Heart right ventricle (tissue), 16 donors: ENCODE measurements at regions not wholly inside any gene's neighbourhood (a gene's known extent, or its start where the extent isn't known, plus 50 kb on each side); places are given as distances from the start of the nearest gene placed in this dataset.

Experiments
- ATAC-seq, 8 donors: fragments of 200-7000 bp; cut with Tn5 transposase; one replicate each; pipeline ENCODE4 v1.9.1; 2020; ENCODE audit warnings: mild to moderate bottlenecking in 8 of 8, moderate library complexity in 8 of 8, moderate number of reproducible peaks in 1 of 8
- DNase-seq, 2 donors: peaks; one replicate each; pipeline ENCODE4 v3.0.0-alpha.2; 2020
- H3K27ac ChIP-seq, 10 donors: fragments of 200-600 bp; sonication (generic) in 2 of 10; one replicate each; pipeline versions ENCODE4 v1.5.0 to v1.8.0; 2020 to 2022; ENCODE audit warnings: mild to moderate bottlenecking in 3 of 10
- H3K27me3 ChIP-seq, 7 donors: fragments of 200-600 bp; one replicate each; pipeline ENCODE4 v1.8.0; 2021 to 2022; ENCODE audit warnings: mild to moderate bottlenecking in 2 of 7
- H3K36me3 ChIP-seq, 9 donors: fragments of 200-600 bp; sonication (generic) in 1 of 9; one replicate each; pipeline versions ENCODE4 v1.5.0 to v1.8.0; 2020 to 2022; ENCODE audit warnings: mild to moderate bottlenecking in 2 of 9
- H3K4me1 ChIP-seq, 9 donors: fragments of 200-600 bp; sonication (generic) in 1 of 9; one replicate each; pipeline versions ENCODE4 v1.5.0 to v1.8.0; 2020 to 2022; ENCODE audit warnings: mild to moderate bottlenecking in 4 of 9
- H3K4me3 ChIP-seq, 10 donors: fragments of 200-600 bp; sonication (generic) in 2 of 10; one replicate each; pipeline versions ENCODE4 v1.5.0 to v1.8.0; 2020 to 2022; ENCODE audit warnings: mild to moderate bottlenecking in 7 of 10, moderate library complexity in 2 of 10
- H3K9me3 ChIP-seq, 11 donors: fragments of 200-600 bp in 10 of 11; sonication (generic) in 2 of 11; one replicate each; pipeline versions ENCODE4 v1.5.0 to v1.8.0; 2013 to 2022; ENCODE audit warnings: mild to moderate bottlenecking in 2 of 11, control low read depth in 1 of 11, moderate library complexity in 1 of 11
- WGBS, 2 donors: extraction: QIAGEN DNeasy Blood & Tissue Kit; methylation state at CpG; one replicate each; pipeline ENCODE4 v1.1.7; 2013; ENCODE audit warnings: inconsistent platforms in 1 of 2; 5-methylcytosine and 5-hydroxymethylcytosine counted together
- intact Hi-C, 10 donors: fragments of 100-400 bp; cut with DNase I; formaldehyde crosslinking; loops; one replicate each; pipeline versions ENCODE4 v1.11.1 to v1.14.2; 2022
- TF ChIP-seq, protein P1 (sequence below), 9 donors: fragments of 200-600 bp; sonication (generic) in 2 of 9; IDR thresholded peaks; one replicate each; pipeline versions ENCODE4 v1.5.0 to v1.8.0; 2021 to 2022; ENCODE audit warnings: antibody characterized with exemption in 9 of 9, mild to moderate bottlenecking in 5 of 9, moderate library complexity in 1 of 9
- donor health status: Arrhythmogenic right ventricular cardiomyopathy.
- donor health status: ischemic (EF 13 %, LVEDD 7.1; RV severe dilation, severe dysfunction).
- donor health status: healthy with polysubstance abuse.
- donor health status: DM: no; HTN: yes; CAD: no.
- donor health status: DM: no; HTN: no; CAD: no.
- donor health status: ischemic (EF 25% LVEDD 6.9; RV normal size, moderate dysfunction).
- donor health status: ischemic (EF 25% LVEDD 5.7; RV mildly dilated, moderate dysfunction).
- donor health status: healthy.
- donor health status: DM: yes; HTN: yes; CAD: no.
- donor health status: Ischemic cardiomyopathy.
- donor health status: ischemic (EF 35%, LVEDD 5.7; RV mildly dilated, moderate dysfunction).
- donor health status: nonischemic (EF 11% LVEDD 7.7; RV severe dilation, severe dysfunction).
- donor health status: DM: yes; HTN: yes; CAD: no.
- donor health status: PGD.
- donor health status: ischemic (EF 29% LVEDD 5.4; RV normal size, mild dysfunction).
- donor health status: nonischemic (EF 23%, LVEDD 6.1; RV moderate dilation, normal function).

DNA sequence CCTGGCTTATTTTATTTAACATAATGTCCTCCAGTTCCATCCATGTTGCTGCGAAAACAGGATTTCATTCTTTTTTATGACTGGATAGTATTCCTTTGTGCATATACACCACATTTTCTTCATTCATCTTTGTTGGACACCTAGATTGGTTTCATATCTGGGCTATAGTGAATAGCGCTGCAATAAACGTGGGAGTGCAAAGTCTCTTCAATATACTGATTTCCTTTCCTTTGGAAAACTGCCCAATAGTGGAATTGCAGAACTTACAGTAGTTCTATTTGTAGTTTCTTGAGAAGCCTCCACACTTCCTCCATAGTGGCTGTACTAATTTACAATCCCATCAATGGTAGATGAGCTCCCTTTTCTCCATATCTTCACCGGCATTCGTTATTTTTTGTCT lies 72.5 kb upstream of the KLHL25 start:
- ATAC-seq (no peak), DNase-seq (no peak)
- Histone ChIP-seq H3K4me3 (no peak overlapping the region), H3K27me3 (peaks cover 0 to 42% (median 23%) of the 10 kb centered on the region in 7 donors), H3K27ac (no peak overlapping the region), H3K36me3 (no peaks in the 10 kb centered on the region), H3K9me3 (no peaks in the 10 kb centered on the region), H3K4me1 (no peaks in the 10 kb centered on the region)
- WGBS, 2 donors, result 65 to 80% methylated on average over 5 of the region's 5 CpGs
- TF ChIP-seq, protein P1, sequence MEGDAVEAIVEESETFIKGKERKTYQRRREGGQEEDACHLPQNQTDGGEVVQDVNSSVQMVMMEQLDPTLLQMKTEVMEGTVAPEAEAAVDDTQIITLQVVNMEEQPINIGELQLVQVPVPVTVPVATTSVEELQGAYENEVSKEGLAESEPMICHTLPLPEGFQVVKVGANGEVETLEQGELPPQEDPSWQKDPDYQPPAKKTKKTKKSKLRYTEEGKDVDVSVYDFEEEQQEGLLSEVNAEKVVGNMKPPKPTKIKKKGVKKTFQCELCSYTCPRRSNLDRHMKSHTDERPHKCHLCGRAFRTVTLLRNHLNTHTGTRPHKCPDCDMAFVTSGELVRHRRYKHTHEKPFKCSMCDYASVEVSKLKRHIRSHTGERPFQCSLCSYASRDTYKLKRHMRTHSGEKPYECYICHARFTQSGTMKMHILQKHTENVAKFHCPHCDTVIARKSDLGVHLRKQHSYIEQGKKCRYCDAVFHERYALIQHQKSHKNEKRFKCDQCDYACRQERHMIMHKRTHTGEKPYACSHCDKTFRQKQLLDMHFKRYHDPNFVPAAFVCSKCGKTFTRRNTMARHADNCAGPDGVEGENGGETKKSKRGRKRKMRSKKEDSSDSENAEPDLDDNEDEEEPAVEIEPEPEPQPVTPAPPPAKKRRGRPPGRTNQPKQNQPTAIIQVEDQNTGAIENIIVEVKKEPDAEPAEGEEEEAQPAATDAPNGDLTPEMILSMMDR (IDR thresholded peaks at IDR 0.05), result no peak
- intact Hi-C loops, result loop anchor here in 1 of 10 donors (5.0 kb wide), 1 partner anchor 875 kb away; no protein-coding TSS in a partner anchor

DNA sequence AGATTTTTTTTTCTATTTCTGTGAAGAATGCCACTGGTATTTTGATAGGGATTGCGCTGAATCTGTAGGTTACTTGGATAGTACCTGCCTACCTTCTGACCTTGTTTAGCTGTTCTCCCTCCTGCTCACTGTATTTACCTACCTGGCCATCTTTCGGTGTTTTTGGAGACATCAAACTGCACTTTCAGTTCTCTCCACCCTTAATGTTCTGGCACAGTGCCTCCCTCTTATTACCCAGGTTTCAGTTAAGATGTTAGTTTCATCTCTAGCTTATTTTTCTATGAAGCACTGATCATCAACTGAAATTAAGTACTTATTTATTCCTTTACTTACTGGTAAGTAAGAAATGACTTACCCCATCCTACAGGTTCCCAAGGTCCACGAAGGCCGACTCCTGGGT lies 74.4 kb upstream of the KLHL25 start:
- Histone ChIP-seq H3K9me3 (no peaks in the 10 kb centered on the region), H3K4me1 (no peaks in the 10 kb centered on the region), H3K36me3 (no peaks in the 10 kb centered on the region), H3K27me3 (peaks cover 0 to 60% (median 25%) of the 10 kb centered on the region in 7 donors), H3K27ac (no peak overlapping the region), H3K4me3 (no peak overlapping the region)
- intact Hi-C loops, result loop anchor here in 1 of 10 donors (5.0 kb wide), 1 partner anchor 873 kb away; no protein-coding TSS in a partner anchor
- TF ChIP-seq, protein P1 (IDR thresholded peaks at IDR 0.05), result no peak
- ATAC-seq (no peak), DNase-seq (no peak)
- WGBS, 2 donors, result 90 to 93% methylated on average over 4 of the region's 4 CpGs

DNA sequence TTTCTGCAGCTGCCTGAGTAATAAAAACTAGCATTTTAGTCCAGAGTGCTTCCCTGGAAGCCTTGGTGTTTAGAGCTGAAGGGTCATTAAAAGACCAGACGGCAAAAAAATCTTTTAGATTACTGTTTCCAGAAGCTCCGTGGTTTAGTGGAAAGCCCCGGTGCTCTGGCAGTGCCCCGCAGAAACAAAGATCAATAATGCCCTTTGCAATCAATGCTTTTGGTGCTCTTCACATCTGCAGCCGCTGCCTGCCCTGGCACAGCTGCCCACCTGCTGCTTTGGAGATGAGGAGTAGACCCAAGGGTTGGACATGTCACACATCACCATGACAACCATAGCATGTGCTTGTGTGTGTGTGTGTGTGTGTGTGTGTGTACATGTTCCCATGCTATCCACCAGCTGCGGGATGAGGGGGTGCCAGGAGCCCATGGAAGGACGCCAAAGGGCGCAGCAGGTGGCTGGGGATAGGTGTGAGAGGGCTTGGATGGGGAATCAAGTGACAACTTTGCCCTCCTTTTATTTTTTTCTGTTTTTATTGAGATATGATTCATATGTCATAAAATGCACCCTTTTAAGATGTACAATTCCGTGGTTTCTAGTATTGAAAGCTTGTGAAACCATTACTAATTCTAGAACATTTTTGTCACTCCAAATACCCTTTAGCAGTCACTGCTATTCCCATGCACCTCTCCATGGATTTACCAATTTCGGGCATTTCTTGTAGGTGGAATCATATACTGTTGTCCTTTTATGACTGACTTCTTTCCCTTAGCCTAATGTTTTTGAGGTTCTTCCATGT lies 75.7 kb upstream of the KLHL25 start:
- H3K27ac ChIP-seq, result no peak overlapping the region
- H3K27me3 ChIP-seq, result peaks cover 0 to 73% (median 25%) of the 10 kb centered on the region in 7 donors
- no peaks in the 10 kb centered on the region for H3K4me1 ChIP-seq
- 84 to 88% methylated on average over 10 of the region's 10 CpGs for WGBS, 2 donors
- intact Hi-C loops, result no loop called here
- DNase-seq (no peak), ATAC-seq (no peak)
- H3K9me3 ChIP-seq, result no peaks in the 10 kb centered on the region
- H3K4me3 ChIP-seq, result no peak overlapping the region
- TF ChIP-seq, protein P1 (IDR thresholded peaks at IDR 0.05), result no peak
- H3K36me3 ChIP-seq, result no peaks in the 10 kb centered on the region

DNA sequence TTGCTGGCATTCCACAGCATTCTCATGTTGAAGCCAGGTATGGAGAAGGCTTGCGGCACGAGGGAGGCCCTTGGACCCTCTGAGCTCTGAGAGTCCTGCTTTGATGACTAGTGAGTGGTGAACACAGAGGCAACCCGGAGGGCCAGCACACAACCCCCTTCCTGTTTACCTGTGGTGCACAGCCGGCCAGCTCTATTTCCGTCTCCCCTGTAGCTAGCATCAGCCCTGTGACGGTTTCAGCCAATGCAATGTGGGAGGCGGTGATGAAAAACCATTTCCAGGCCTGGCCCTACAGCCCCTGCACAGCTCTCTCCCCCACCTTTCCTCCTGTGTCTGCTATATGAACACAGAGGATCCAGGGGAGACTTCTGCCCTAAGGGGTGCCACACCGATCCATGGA lies 76.8 kb upstream of the KLHL25 start:
- no peak overlapping the region for H3K4me3 ChIP-seq
- H3K4me1 ChIP-seq, result no peaks in the 10 kb centered on the region
- no peak overlapping the region for H3K27ac ChIP-seq
- intact Hi-C loops, result no loop called here
- ATAC-seq (no peak), DNase-seq (no peak)
- H3K9me3 ChIP-seq, result no peaks in the 10 kb centered on the region
- no peaks in the 10 kb centered on the region for H3K36me3 ChIP-seq
- whole genome bisulfite sequencing, 2 donors, result 72 to 74% methylated on average over 8 of the region's 8 CpGs
- peaks cover 0 to 82% (median 32%) of the 10 kb centered on the region in 7 donors for H3K27me3 ChIP-seq
- TF ChIP-seq, protein P1 (IDR thresholded peaks at IDR 0.05), result no peak
